Neural progenitor cell (in vitro differentiated cells): ENCODE measurements at regions not wholly inside any gene's neighbourhood (a gene's known extent, or its start where the extent isn't known, plus 50 kb on each side); places are given as distances from the start of the nearest gene placed in this dataset.

ENCODE experiments used
- DNase-seq: peaks from one replicate; pipeline ENCODE4 v3.0.0-alpha.2; 2016; ENCODE audit warnings: low spot score
- H2AFZ ChIP-seq: fragments of 200-600 bp; sonication (generic); replicated peaks from 2 replicates; pipeline ENCODE4 v1.6.1; 2016; ENCODE audit warnings: antibody characterized with exemption
- H3F3A ChIP-seq: fragments of 200-600 bp; sonication (generic); 2 replicates; pipeline ENCODE4 v1.6.1; 2016; ENCODE audit warnings: antibody characterized with exemption, low read depth
- H3K27ac ChIP-seq: fragments of 200-600 bp; sonication (generic); 2 replicates; pipeline ENCODE4 v1.5.1; 2016; ENCODE audit warnings: mild to moderate bottlenecking
- H3K27me3 ChIP-seq: fragments of 200-600 bp; sonication (generic); 2 replicates; pipeline ENCODE4 v1.6.1; 2016; ENCODE audit warnings: mild to moderate bottlenecking, moderate library complexity
- H3K36me3 ChIP-seq: fragments of 200-600 bp; sonication (generic); 2 replicates; pipeline ENCODE4 v1.5.1; 2016
- H3K4me1 ChIP-seq: fragments of 200-600 bp; sonication (generic); 2 replicates; pipeline ENCODE4 v1.6.1; 2016; ENCODE audit warnings: mixed run types
- H3K4me2 ChIP-seq: fragments of 200-600 bp; sonication (generic); 2 replicates; pipeline ENCODE4 v1.6.1; 2016
- H3K4me3 ChIP-seq: fragments of 200-600 bp; sonication (generic); 2 replicates; pipeline ENCODE4 v1.5.1; 2016
- H3K79me2 ChIP-seq: fragments of 200-600 bp; sonication (generic); 2 replicates; pipeline ENCODE4 v1.6.1; 2016; ENCODE audit warnings: low read depth
- H3K9ac ChIP-seq: fragments of 200-600 bp; sonication (generic); 2 replicates; pipeline ENCODE4 v1.6.1; 2016
- H3K9me3 ChIP-seq: fragments of 200-600 bp; sonication (generic); 2 replicates; pipeline ENCODE4 v1.5.1; 2016; ENCODE audit warnings: low read depth
- H4K20me1 ChIP-seq: fragments of 200-600 bp; sonication (generic); 2 replicates; pipeline ENCODE4 v1.6.1; 2016; ENCODE audit warnings: low read depth
- H3K27ac Mint-ChIP-seq: 3 replicates; pipeline ENCODE4 v1.8.0; 2021; ENCODE audit warnings: mixed read lengths
- H3K27me3 Mint-ChIP-seq: 2 replicates; pipeline ENCODE4 v1.8.0; 2022; ENCODE audit warnings: low read depth, mild to moderate bottlenecking, inconsistent platforms, moderate library complexity, mixed read lengths; ENCODE audit not compliant: insufficient read depth
- H3K36me3 Mint-ChIP-seq: 3 replicates; pipeline ENCODE4 v1.8.0; 2021; ENCODE audit warnings: mixed read lengths
- H3K4me1 Mint-ChIP-seq: 3 replicates; pipeline ENCODE4 v1.8.0; 2021; ENCODE audit warnings: mixed read lengths
- H3K4me3 Mint-ChIP-seq: 3 replicates; pipeline ENCODE4 v1.8.0; 2021; ENCODE audit warnings: mild to moderate bottlenecking, moderate library complexity, mixed read lengths
- H3K9me3 Mint-ChIP-seq: 3 replicates; pipeline ENCODE4 v1.8.0; 2020; ENCODE audit warnings: mixed read lengths
- EZH2 ChIP-seq: fragments of 200-600 bp; sonication (generic); IDR thresholded peaks from 2 replicates; pipeline ENCODE4 v1.6.1; 2017; ENCODE audit warnings: antibody characterized with exemption, mild to moderate bottlenecking, moderate library complexity
- EZH2phosphoT487 ChIP-seq: fragments of 200-600 bp; sonication (generic); IDR thresholded peaks from 2 replicates; pipeline ENCODE4 v1.6.1; 2017; ENCODE audit warnings: antibody characterized with exemption
- TF ChIP-seq, protein P1 (sequence below): fragments of 200-600 bp; sonication (generic); IDR thresholded peaks from 2 replicates; pipeline ENCODE4 v1.5.1; 2017; ENCODE audit warnings: antibody characterized with exemption, mild to moderate bottlenecking

DNA sequence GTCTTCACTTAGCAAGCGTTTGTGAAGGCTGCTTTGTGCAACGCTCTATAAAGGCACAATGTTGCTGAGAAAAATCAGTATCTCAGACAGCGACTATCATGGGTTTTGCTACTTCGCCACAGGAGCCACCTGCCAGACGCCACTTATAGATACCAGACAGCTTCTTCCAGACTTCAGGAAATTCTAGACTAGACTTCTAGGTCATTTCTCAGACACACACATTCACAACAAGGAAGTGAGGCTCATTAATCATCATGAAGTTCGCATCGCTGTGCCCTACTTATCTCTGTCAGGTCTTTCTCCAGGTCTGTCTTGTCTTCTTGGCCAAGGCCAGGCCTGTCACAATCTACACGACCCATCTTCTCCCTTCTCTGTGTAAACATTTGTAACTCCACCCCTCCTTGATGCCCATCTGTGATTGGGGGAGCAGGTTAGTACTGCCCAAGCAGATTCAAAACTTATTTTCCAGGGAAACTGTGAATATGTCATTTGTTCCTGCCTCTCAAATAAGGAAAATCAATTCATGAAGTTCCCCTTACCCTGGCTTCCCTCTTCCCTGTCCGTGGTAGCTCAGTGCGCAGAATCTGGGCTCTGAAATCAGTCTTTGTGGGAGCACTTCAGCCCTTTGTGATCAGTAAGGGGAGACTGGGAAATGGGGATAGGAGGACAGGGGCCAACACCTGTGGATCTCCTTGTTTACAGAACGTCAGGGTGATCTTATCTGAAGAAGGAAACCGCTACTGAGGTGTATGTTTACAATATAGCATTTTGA is 115.5 kb downstream of the TNFAIP3 start:
- no peaks in the 10 kb centered on the region for H3F3A ChIP-seq
- no peak overlapping the region for H3K4me2 ChIP-seq
- H3K4me3 ChIP-seq = no peak overlapping the region
- H3K9ac ChIP-seq = no peak overlapping the region
- peaks cover 10% of the 10 kb centered on the region for H3K9me3 Mint-ChIP-seq
- H3K4me3 Mint-ChIP-seq = no peak overlapping the region
- no peaks in the 10 kb centered on the region for H3K79me2 ChIP-seq
- no peaks in the 10 kb centered on the region for H3K27me3 Mint-ChIP-seq
- H3K27ac Mint-ChIP-seq = no peak overlapping the region
- H3K36me3 Mint-ChIP-seq = no peaks in the 10 kb centered on the region
- H3K27me3 ChIP-seq = no peaks in the 10 kb centered on the region
- H2AFZ ChIP-seq = no peak overlapping the region
- H3K4me1 ChIP-seq = no peaks in the 10 kb centered on the region
- no peaks in the 10 kb centered on the region for H3K4me1 Mint-ChIP-seq
- H3K36me3 ChIP-seq = no peaks in the 10 kb centered on the region
- TF ChIP-seq EZH2phosphoT487 (no peak), EZH2 (no peak)
- TF ChIP-seq, protein P1, sequence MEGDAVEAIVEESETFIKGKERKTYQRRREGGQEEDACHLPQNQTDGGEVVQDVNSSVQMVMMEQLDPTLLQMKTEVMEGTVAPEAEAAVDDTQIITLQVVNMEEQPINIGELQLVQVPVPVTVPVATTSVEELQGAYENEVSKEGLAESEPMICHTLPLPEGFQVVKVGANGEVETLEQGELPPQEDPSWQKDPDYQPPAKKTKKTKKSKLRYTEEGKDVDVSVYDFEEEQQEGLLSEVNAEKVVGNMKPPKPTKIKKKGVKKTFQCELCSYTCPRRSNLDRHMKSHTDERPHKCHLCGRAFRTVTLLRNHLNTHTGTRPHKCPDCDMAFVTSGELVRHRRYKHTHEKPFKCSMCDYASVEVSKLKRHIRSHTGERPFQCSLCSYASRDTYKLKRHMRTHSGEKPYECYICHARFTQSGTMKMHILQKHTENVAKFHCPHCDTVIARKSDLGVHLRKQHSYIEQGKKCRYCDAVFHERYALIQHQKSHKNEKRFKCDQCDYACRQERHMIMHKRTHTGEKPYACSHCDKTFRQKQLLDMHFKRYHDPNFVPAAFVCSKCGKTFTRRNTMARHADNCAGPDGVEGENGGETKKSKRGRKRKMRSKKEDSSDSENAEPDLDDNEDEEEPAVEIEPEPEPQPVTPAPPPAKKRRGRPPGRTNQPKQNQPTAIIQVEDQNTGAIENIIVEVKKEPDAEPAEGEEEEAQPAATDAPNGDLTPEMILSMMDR = no peak
- H3K27ac ChIP-seq = no peak overlapping the region
- DNase-seq = no peak
- no peaks in the 10 kb centered on the region for H4K20me1 ChIP-seq
- no peaks in the 10 kb centered on the region for H3K9me3 ChIP-seq

DNA sequence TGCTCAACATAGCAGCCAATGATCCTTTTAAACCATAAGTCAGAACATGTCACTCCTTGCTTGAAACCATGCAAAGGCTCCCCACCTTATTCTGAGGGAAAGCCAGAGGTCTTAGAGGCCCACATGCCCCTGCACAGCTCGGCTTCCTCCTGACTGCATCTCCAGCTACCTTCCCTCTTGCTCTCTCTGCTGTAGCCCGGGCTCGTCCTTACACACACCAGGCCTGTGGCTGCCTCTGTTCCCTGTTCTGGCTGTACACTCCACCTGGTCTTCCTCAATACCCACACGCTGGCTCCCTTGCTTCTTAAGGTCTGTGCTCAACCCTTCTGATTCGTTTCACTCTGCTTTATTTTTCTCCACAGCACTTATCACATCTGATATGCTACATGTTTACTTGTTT is 116.2 kb downstream of the TNFAIP3 start:
- Histone ChIP-seq H3K79me2 (no peaks in the 10 kb centered on the region), H3K27ac (no peak overlapping the region), H2AFZ (no peak overlapping the region), H3K36me3 (no peaks in the 10 kb centered on the region), H3K4me2 (no peak overlapping the region), H4K20me1 (no peaks in the 10 kb centered on the region), H3K4me1 (no peaks in the 10 kb centered on the region), H3K9ac (no peak overlapping the region), H3K9me3 (no peaks in the 10 kb centered on the region), H3F3A (no peaks in the 10 kb centered on the region), H3K4me3 (no peak overlapping the region), H3K27me3 (no peaks in the 10 kb centered on the region)
- H3K4me3 Mint-ChIP-seq = no peak overlapping the region
- H3K27ac Mint-ChIP-seq = no peak overlapping the region
- peaks cover 10% of the 10 kb centered on the region for H3K9me3 Mint-ChIP-seq
- no peak for DNase-seq
- no peaks in the 10 kb centered on the region for H3K27me3 Mint-ChIP-seq
- TF ChIP-seq EZH2phosphoT487 (no peak), EZH2 (no peak)
- TF ChIP-seq, protein P1 = no peak
- no peaks in the 10 kb centered on the region for H3K4me1 Mint-ChIP-seq
- H3K36me3 Mint-ChIP-seq = no peaks in the 10 kb centered on the region

DNA sequence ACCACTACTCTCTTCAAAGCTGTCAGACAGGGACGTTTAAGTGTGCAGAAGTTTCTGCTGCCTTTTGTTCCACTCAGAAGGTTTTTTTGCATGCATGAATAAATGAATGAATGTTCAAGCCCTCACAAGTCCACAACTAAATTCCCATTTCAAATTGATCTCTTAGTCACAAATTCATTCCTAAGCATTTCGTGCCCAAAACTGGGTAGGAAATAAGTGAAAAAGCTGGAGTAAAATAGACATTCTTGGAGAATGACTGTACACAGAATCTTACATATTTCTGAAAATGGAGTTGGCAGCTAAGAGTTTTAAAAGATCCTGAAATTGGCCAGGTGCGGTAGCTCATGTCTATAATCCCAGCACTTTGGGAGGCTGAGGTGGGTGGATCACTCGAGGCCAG is 117.6 kb downstream of the PERP start:
- no peaks in the 10 kb centered on the region for H3K27me3 ChIP-seq
- H3K27ac ChIP-seq = no peak overlapping the region
- H3K9ac ChIP-seq = no peak overlapping the region
- Mint-ChIP-seq H3K27me3 (no peaks in the 10 kb centered on the region), H3K4me1 (no peaks in the 10 kb centered on the region), H3K4me3 (no peak overlapping the region), H3K27ac (no peak overlapping the region), H3K36me3 (no peaks in the 10 kb centered on the region), H3K9me3 (peaks cover 10% of the 10 kb centered on the region)
- H3K4me3 ChIP-seq = no peak overlapping the region
- TF ChIP-seq, protein P1 = no peak
- TF ChIP-seq EZH2 = no peak
- TF ChIP-seq EZH2phosphoT487 = no peak
- DNase-seq = no peak
- no peaks in the 10 kb centered on the region for H3K36me3 ChIP-seq
- no peaks in the 10 kb centered on the region for H3K79me2 ChIP-seq
- H3K9me3 ChIP-seq = no peaks in the 10 kb centered on the region
- no peaks in the 10 kb centered on the region for H4K20me1 ChIP-seq
- H3K4me1 ChIP-seq = no peaks in the 10 kb centered on the region
- H3K4me2 ChIP-seq = no peak overlapping the region
- H3F3A ChIP-seq = no peaks in the 10 kb centered on the region
- H2AFZ ChIP-seq = no peak overlapping the region
